ENCODE measurements at regions not wholly inside any gene's neighbourhood (a gene's known extent, or its start where the extent isn't known, plus 50 kb on each side); places are given as distances from the start of the nearest gene placed in this dataset.
"Not testable (repeated sequence)": the region's sequence is repeated elsewhere in the genome, so short reads cannot be mapped to it uniquely, and the experiment has no call there.

- 56 to 58% methylated on average over 4 of the region's 4 CpGs for WGBS, 2 donors
- Histone ChIP-seq H3K27me3 (ENCODE audit: control insufficient read depth in 1 of 2, insufficient read depth in 2 of 2, low read length in 1 of 2) (peaks cover 0 to 1% of the 10 kb centered on the region in 2 donors), H3K9me3 (ENCODE audit: control insufficient read depth, low read length) (peaks cover 3% of the 10 kb centered on the region), H3K36me3 (ENCODE audit: control insufficient read depth in 1 of 2, insufficient read depth in 2 of 2, low read length in 1 of 2) (no peaks in the 10 kb centered on the region), H3K4me1 (ENCODE audit: control insufficient read depth in 1 of 2, insufficient read depth in 2 of 2, low read length in 2 of 2) (no peaks in the 10 kb centered on the region), H3K27ac (ENCODE audit: low read depth in 1 of 2, low read length in 2 of 2) (no peak overlapping the region), H3K4me3 (ENCODE audit: low read length in 2 of 2) (no peak overlapping the region)
- no peak for ATAC-seq (ENCODE audit: low FRiP score)
- no peak for DNase-seq
- intact Hi-C loops (cut with DNase I) = no loop called here
These were observed 219.0 kb downstream of the UTP18 start for GRCh38 chr17:51479303-51479702.

- no peak for ATAC-seq (ENCODE audit: low FRiP score)
These were observed 221.0 kb downstream of the UTP18 start for GRCh38 chr17:51481370-51481769.

GRCh38 chr17:51482248-51482647, 221.9 kb downstream of the UTP18 start:
- H3K4me3 ChIP-seq (ENCODE audit: low read length in 2 of 2); H3K4me1 ChIP-seq (ENCODE audit: control insufficient read depth in 1 of 2, insufficient read depth in 2 of 2, low read length in 2 of 2); intact Hi-C loops (cut with DNase I); H3K27ac ChIP-seq (ENCODE audit: low read depth in 1 of 2, low read length in 2 of 2); H3K9me3 ChIP-seq (ENCODE audit: control insufficient read depth, low read length); H3K36me3 ChIP-seq (ENCODE audit: control insufficient read depth in 1 of 2, insufficient read depth in 2 of 2, low read length in 1 of 2); H3K27me3 ChIP-seq (ENCODE audit: control insufficient read depth in 1 of 2, insufficient read depth in 2 of 2, low read length in 1 of 2); DNase-seq; ATAC-seq (ENCODE audit: low FRiP score): not testable (repeated sequence)
- WGBS, 2 donors = no CpG with 5 or more reads among the region's 1 CpG

More at GRCh38 chr17:51481370-51481769, 221.0 kb downstream of the UTP18 start:
- Histone ChIP-seq H3K27me3 (ENCODE audit: control insufficient read depth in 1 of 2, insufficient read depth in 2 of 2, low read length in 1 of 2) (peaks cover 0 to 1% of the 10 kb centered on the region in 2 donors), H3K4me1 (ENCODE audit: control insufficient read depth in 1 of 2, insufficient read depth in 2 of 2, low read length in 2 of 2) (no peaks in the 10 kb centered on the region), H3K36me3 (ENCODE audit: control insufficient read depth in 1 of 2, insufficient read depth in 2 of 2, low read length in 1 of 2) (no peaks in the 10 kb centered on the region), H3K4me3 (ENCODE audit: low read length in 2 of 2) (no peak overlapping the region), H3K9me3 (ENCODE audit: control insufficient read depth, low read length) (peaks cover 3% of the 10 kb centered on the region), H3K27ac (ENCODE audit: low read depth in 1 of 2, low read length in 2 of 2) (no peak overlapping the region)
- 76 to 83% methylated on average over 2 of the region's 2 CpGs for WGBS, 2 donors
- no peak for DNase-seq
- intact Hi-C loops (cut with DNase I) = no loop called here

GRCh38 chr17:51486091-51486490, 225.7 kb downstream of the UTP18 start:
- Histone ChIP-seq H3K4me3 (ENCODE audit: low read length in 2 of 2) (no peak overlapping the region), H3K36me3 (ENCODE audit: control insufficient read depth in 1 of 2, insufficient read depth in 2 of 2, low read length in 1 of 2) (no peaks in the 10 kb centered on the region), H3K9me3 (ENCODE audit: control insufficient read depth, low read length) (peaks cover 3% of the 10 kb centered on the region), H3K4me1 (ENCODE audit: control insufficient read depth in 1 of 2, insufficient read depth in 2 of 2, low read length in 2 of 2) (no peaks in the 10 kb centered on the region), H3K27ac (ENCODE audit: low read depth in 1 of 2, low read length in 2 of 2) (no peak overlapping the region), H3K27me3 (ENCODE audit: control insufficient read depth in 1 of 2, insufficient read depth in 2 of 2, low read length in 1 of 2) (no peaks in the 10 kb centered on the region)
- WGBS, 2 donors = 46 to 50% methylated on average over 4 of the region's 4 CpGs
- intact Hi-C loops (cut with DNase I) = no loop called here
- no peak for ATAC-seq (ENCODE audit: low FRiP score)
- no peak for DNase-seq

GRCh38 chr17:51486885-51487520, 226.7 kb downstream of the UTP18 start:
- Histone ChIP-seq H3K27me3 (ENCODE audit: control insufficient read depth in 1 of 2, insufficient read depth in 2 of 2, low read length in 1 of 2) (no peaks in the 10 kb centered on the region), H3K9me3 (ENCODE audit: control insufficient read depth, low read length) (peaks cover 2% of the 10 kb centered on the region), H3K36me3 (ENCODE audit: control insufficient read depth in 1 of 2, insufficient read depth in 2 of 2, low read length in 1 of 2) (no peaks in the 10 kb centered on the region), H3K4me1 (ENCODE audit: control insufficient read depth in 1 of 2, insufficient read depth in 2 of 2, low read length in 2 of 2) (no peaks in the 10 kb centered on the region), H3K27ac (ENCODE audit: low read depth in 1 of 2, low read length in 2 of 2) (no peak overlapping the region), H3K4me3 (ENCODE audit: low read length in 2 of 2) (no peak overlapping the region)
- DNase-seq (no peak), ATAC-seq (ENCODE audit: low FRiP score) (no peak)
- 87 to 90% methylated on average over 5 of the region's 5 CpGs for WGBS, 2 donors
- intact Hi-C loops (cut with DNase I) = no loop called here

- ATAC-seq (ENCODE audit: low FRiP score) = no peak
- intact Hi-C loops (cut with DNase I) = no loop called here
- H3K27me3 ChIP-seq (ENCODE audit: control insufficient read depth in 1 of 2, insufficient read depth in 2 of 2, low read length in 1 of 2) = no peaks in the 10 kb centered on the region
- peaks cover 2% of the 10 kb centered on the region for H3K9me3 ChIP-seq (ENCODE audit: control insufficient read depth, low read length)
- DNase-seq = no peak
- H3K4me1 ChIP-seq (ENCODE audit: control insufficient read depth in 1 of 2, insufficient read depth in 2 of 2, low read length in 2 of 2) = no peaks in the 10 kb centered on the region
- H3K4me3 ChIP-seq (ENCODE audit: low read length in 2 of 2) = no peak overlapping the region
- WGBS, 2 donors = 42 to 45% methylated on average over 14 of the region's 14 CpGs
- H3K27ac ChIP-seq (ENCODE audit: low read depth in 1 of 2, low read length in 2 of 2) = no peak overlapping the region
- H3K36me3 ChIP-seq (ENCODE audit: control insufficient read depth in 1 of 2, insufficient read depth in 2 of 2, low read length in 1 of 2) = no peaks in the 10 kb centered on the region
These were observed 227.6 kb downstream of the UTP18 start for GRCh38 chr17:51487947-51488346.

- peaks cover 2% of the 10 kb centered on the region for H3K9me3 ChIP-seq (ENCODE audit: control insufficient read depth, low read length)
- no peaks in the 10 kb centered on the region for H3K27me3 ChIP-seq (ENCODE audit: control insufficient read depth in 1 of 2, insufficient read depth in 2 of 2, low read length in 1 of 2)
- no peak overlapping the region for H3K4me3 ChIP-seq (ENCODE audit: low read length in 2 of 2)
- intact Hi-C loops (cut with DNase I) = no loop called here
- no peak overlapping the region for H3K27ac ChIP-seq (ENCODE audit: low read depth in 1 of 2, low read length in 2 of 2)
- 78 to 80% methylated on average over 6 of the region's 6 CpGs for WGBS, 2 donors
- no peak for ATAC-seq (ENCODE audit: low FRiP score)
- no peaks in the 10 kb centered on the region for H3K4me1 ChIP-seq (ENCODE audit: control insufficient read depth in 1 of 2, insufficient read depth in 2 of 2, low read length in 2 of 2)
- H3K36me3 ChIP-seq (ENCODE audit: control insufficient read depth in 1 of 2, insufficient read depth in 2 of 2, low read length in 1 of 2) = no peaks in the 10 kb centered on the region
- no peak for DNase-seq
These were observed 231.1 kb downstream of the UTP18 start for GRCh38 chr17:51491416-51491815.

- WGBS, 2 donors = 89 to 93% methylated on average over 2 of the region's 2 CpGs
These were observed 232.9 kb downstream of the UTP18 start for GRCh38 chr17:51493206-51493605.

GRCh38 chr17:51496378-51496777, 236.0 kb downstream of the UTP18 start:
- H3K36me3 ChIP-seq (ENCODE audit: control insufficient read depth in 1 of 2, insufficient read depth in 2 of 2, low read length in 1 of 2) = no peaks in the 10 kb centered on the region
- WGBS, 2 donors = 15 to 23% methylated on average over 1 of the region's 1 CpG
- no peak overlapping the region for H3K4me3 ChIP-seq (ENCODE audit: low read length in 2 of 2)
- H3K27me3 ChIP-seq (ENCODE audit: control insufficient read depth in 1 of 2, insufficient read depth in 2 of 2, low read length in 1 of 2) = no peaks in the 10 kb centered on the region
- no peaks in the 10 kb centered on the region for H3K9me3 ChIP-seq (ENCODE audit: control insufficient read depth, low read length)
- intact Hi-C loops (cut with DNase I) = no loop called here
- ATAC-seq (ENCODE audit: low FRiP score) (no peak), DNase-seq (no peak)
- no peaks in the 10 kb centered on the region for H3K4me1 ChIP-seq (ENCODE audit: control insufficient read depth in 1 of 2, insufficient read depth in 2 of 2, low read length in 2 of 2)
- no peak overlapping the region for H3K27ac ChIP-seq (ENCODE audit: low read depth in 1 of 2, low read length in 2 of 2)

More at GRCh38 chr17:51493206-51493605, 232.9 kb downstream of the UTP18 start:
- intact Hi-C loops (cut with DNase I) = no loop called here
- DNase-seq = no peak
- Histone ChIP-seq H3K27ac (ENCODE audit: low read depth in 1 of 2, low read length in 2 of 2) (no peak overlapping the region), H3K4me1 (ENCODE audit: control insufficient read depth in 1 of 2, insufficient read depth in 2 of 2, low read length in 2 of 2) (no peaks in the 10 kb centered on the region), H3K4me3 (ENCODE audit: low read length in 2 of 2) (no peak overlapping the region), H3K36me3 (ENCODE audit: control insufficient read depth in 1 of 2, insufficient read depth in 2 of 2, low read length in 1 of 2) (no peaks in the 10 kb centered on the region), H3K27me3 (ENCODE audit: control insufficient read depth in 1 of 2, insufficient read depth in 2 of 2, low read length in 1 of 2) (no peaks in the 10 kb centered on the region), H3K9me3 (ENCODE audit: control insufficient read depth, low read length) (peaks cover 2% of the 10 kb centered on the region)
- no peak for ATAC-seq (ENCODE audit: low FRiP score)

Measured in aorta (tissue), 5 donors.